Erythroblast (primary cell): ENCODE measurements at regions not wholly inside any gene's neighbourhood (a gene's known extent, or its start where the extent isn't known, plus 50 kb on each side); places are given as distances from the start of the nearest gene placed in this dataset.
"Not testable (repeated sequence)": the region's sequence is repeated elsewhere in the genome, so short reads cannot be mapped to it uniquely, and the experiment has no call there.

ENCODE experiments used
- GATA1 ChIP-seq: IDR thresholded peaks from 2 replicates; pipeline ENCODE4 v1.6.1; 2011; ENCODE audit warnings: low read depth, mild to moderate bottlenecking, control low read depth, low read length, moderate library complexity
- POLR2A ChIP-seq: IDR thresholded peaks from 2 replicates; pipeline ENCODE4 v1.6.1; 2011; ENCODE audit warnings: mild to moderate bottlenecking, low read length

DNA sequence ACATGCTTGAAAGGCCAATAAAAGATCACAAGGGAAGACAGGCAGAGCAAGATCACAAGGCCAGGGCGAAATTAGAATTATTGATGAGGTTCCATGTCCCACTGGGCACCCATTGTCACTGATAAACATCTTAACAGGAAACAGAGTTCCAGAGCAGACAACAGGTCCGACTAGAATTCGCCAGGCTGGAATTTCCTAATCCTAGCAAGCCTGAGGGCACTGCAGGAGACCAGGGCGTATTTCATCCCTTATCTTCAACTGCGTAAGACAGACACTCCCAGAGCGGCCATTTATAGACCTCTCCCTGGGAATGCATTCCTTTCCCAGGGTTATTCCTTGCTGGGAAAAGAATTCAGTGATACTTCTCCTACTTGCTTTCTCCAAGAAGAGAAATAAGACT lies 96.1 kb downstream of the THSD1 start:
- TF ChIP-seq POLR2A, GATA1: not testable (repeated sequence)
